Stimulated activated CD8-positive, alpha-beta memory T cell treated with anti-CD3 and anti-CD28 coated beads, Interleukin-2, amount 100 ng/mL, for 1 hour (primary cell): ENCODE measurements at regions not wholly inside any gene's neighbourhood (a gene's known extent, or its start where the extent isn't known, plus 50 kb on each side); places are given as distances from the start of the nearest gene placed in this dataset.

Source experiments
- DNase-seq, 2 donors: peaks; one replicate each; pipeline ENCODE4 v3.0.0-alpha.2; 2020; ENCODE audit warnings: low read depth in 2 of 2

DNA sequence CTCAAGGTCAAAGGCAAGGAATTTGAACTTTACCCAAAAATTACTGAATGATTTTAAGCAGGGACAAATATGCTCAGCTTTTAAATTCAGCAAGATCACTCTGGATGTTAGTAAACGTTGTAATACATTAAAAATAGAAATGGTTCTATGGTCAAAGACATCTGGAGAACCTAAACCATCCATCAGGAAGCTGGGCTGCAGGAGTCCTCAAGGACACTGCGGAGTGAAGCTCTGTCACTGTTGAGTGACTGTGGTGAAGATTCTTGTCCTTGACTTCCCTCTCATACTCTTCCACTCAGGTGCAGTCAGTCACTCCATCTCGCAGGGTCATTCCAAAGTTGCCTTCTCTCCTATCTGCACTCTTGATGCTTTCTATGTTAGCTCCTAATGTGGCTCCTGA is 450.7 kb downstream of the FOXO1 start:
- no peak for DNase-seq

DNA sequence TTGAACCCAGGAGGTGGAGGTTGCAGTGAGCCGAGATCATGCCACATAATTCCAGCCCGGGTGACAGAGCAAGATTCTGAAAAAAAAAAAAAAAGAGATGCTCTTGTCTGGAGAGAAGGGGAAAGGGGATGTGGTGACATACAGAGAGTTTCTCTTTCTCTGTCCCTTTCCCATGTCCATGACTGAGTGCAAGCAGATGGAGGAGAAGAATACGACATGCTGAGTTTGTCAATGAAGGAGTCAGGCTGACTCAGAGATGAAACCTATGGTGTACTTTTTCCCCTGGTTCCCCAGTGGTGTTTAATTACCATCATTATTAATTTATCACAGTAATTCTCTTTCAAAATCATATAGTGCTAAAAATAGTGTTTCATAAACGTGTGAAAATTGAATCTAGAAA is 448.8 kb downstream of the FOXO1 start:
- DNase-seq = no peak

DNA sequence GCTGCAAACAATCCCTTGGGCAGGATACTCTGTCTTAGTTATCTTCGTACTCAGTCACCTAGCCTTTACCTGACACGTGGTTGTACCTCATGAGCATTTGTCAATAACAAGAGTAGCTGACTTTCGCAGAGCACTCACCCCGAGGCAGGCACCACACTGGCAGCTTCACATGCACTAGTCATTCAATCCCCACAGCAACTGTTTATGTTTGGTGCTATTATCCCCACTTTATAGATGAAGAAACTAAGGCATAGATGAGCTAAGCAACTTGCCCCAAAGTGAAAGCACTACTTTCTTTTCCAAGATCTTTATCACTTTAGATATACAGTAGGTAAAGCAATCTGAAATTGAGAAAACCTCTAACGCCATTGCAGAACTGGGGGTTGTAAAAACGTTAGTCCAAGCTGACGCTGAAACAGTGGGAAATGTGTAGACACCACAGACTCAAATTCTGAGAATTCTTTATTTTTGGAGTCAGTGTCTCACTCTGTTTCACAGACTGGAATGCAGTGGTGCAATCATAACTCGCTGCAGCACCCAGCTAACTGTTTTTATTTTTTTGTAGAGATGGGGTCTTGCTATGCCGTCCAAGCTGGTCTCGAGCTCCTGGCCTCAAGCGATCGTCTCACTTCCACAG is 446.0 kb downstream of the FOXO1 start:
- no peak for DNase-seq

DNA sequence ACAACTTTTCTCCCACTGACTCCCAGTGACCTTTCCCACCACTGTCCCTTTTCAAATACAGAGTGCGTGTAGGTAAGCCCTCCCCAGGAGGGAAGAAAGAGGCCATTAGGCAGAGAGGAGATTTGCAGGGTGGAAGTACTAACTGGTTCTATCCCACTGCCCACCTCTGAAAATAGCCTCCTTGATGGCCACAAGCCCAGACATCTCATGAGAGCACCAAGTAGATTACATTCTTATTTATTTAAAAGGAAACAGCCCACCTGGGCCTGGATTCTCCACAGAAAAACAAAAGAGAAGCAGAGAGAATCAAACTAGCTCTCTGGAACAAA is 445.3 kb downstream of the FOXO1 start:
- no peak for DNase-seq

DNA sequence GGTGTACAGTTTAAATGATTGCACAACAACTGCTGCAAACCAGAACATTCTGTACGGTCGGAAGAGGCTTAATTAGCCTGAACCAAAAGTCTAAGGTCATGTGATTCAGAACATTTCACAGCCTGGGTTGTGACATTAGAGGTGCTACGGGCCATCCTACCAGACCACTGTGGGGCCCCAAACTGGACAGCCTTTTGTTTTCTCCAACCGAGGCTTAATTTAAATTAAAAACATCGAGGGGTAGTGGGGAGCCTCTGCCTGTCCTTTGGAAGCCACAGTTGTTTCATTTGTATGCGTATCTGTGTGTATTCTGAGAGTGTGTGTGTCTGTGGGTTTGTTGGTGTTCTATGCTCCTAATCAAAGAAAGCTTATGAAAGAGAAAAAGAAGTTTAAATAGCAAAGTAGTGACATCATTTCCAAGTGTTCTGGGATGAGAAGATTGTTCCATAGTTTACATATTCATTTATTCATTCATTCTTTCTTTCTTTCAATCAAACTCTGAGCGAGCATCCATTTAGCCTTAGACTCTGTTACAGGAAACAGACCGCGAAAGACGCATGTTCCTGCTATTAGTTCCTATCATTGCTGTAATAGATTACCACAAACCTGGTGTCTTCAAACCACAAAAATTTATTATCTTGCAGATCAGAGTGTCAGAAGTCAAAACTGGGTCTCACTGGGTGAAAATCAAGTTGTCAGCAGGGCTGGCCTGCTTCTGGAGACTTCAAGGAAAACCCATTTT is 444.8 kb downstream of the FOXO1 start:
- DNase-seq = no peak

DNA sequence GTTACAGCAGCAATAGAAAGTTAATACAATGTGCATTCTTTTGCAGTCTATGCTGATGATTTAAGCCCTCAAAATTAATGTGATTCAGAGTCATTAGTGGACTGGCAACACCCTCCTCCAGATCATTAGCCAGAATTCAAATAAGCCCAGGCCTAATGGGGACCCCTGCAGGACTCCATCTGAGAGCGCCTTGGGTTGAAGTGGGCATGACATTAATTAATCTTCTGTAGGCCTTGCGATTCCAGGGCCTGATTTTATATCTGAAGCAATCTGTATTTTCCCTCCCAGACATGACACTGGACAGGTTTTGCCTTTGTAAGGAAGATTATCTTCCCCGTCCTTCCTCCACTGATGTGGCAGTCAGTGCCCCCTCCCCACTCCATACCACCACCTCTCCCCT is 442.9 kb downstream of the FOXO1 start:
- no peak for DNase-seq

DNA sequence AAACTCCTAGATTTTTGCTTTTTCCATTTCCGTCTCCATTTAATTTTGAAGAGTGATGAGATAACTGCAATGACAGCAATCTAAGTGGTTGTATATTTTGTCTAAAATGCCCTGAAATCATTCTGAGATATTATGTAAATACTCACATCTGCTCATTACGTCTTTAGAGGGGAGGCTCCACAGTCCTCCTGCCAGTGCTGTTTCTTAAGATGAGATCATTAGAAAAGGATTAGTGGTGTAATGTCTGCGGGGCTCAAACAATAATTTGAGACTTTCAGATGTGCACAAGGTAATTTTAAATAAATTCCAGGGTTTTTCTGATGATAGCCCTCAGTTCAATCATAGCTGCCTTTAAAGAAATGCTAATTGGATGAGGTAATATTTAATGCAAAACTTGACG is 437.9 kb downstream of the FOXO1 start:
- DNase-seq = no peak

DNA sequence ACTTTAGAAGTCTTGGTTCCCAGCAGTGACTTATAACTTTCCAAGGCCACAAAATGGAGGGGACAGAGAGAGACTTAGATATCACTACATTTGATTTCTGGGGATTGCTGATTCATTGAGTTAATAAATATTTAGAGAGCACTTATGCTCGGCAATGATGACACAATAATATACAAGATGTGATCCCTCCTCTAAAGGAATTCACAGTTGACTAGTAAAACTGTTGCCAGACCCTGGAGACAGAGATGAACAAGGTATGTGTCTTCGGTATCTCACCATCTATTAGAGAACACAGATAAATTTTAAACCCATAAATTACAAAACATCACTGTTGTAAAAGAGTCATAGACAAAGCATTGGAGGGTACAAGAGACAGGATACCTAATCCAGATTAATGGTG is 437.5 kb downstream of the FOXO1 start:
- DNase-seq = no peak

DNA sequence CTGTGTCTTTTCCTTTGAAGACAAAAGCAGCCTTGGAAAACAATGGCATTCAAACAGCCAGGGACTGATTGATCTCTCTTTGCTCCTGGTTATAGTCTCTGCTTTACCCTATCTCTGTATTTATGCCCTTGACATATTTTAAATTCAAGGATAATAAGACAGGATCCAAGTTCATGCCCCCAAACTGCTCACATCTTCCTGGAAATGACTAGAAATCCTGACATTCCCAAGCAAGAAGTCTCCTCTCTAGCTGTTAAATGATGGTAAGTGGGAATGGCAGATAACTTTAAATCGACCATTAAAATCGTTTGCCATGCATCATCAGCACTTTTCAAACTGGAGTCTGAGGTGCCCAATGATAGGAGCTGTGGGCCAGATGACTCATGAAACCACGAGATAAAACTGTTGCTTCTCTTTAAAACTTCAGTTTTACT is 435.6 kb downstream of the FOXO1 start:
- no peak for DNase-seq

DNA sequence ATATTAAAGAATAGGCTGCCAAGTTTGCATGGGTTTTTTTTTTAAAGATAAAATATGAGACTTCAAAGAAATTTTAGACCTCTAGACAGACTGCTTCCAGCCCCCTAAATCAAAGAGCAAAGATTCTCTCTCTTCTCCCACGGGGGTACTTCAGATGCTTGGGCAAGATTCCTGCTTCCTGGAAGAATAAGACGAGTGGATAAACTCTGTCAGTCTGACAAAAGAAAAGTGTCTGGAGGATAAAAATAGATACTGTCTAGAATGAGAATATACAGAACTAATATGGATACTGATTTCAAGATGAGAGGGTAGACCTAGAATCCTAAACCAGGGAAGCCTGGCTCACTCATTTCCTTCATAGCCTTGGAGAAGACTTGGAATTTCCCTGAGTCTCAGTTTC is 435.1 kb downstream of the FOXO1 start:
- DNase-seq = no peak

DNA sequence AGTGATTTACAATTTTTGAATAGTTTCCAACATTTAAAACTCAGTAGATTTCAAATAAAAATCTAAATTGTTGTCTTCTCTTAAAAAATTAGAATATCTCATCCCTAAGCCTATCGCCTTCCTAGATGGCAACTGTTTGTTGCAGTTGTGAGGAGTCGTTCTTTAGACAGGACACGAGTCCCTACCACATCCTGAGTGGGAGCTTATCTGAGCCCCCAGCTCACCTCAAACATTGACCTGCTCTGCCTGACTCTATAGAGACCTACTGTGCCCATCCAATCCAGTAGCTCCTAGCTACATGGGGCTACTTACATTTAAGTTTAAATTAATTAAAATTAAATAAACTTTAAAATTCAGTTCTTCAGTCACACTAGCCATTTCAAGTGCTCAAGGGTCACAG is 434.7 kb downstream of the FOXO1 start:
- no peak for DNase-seq

DNA sequence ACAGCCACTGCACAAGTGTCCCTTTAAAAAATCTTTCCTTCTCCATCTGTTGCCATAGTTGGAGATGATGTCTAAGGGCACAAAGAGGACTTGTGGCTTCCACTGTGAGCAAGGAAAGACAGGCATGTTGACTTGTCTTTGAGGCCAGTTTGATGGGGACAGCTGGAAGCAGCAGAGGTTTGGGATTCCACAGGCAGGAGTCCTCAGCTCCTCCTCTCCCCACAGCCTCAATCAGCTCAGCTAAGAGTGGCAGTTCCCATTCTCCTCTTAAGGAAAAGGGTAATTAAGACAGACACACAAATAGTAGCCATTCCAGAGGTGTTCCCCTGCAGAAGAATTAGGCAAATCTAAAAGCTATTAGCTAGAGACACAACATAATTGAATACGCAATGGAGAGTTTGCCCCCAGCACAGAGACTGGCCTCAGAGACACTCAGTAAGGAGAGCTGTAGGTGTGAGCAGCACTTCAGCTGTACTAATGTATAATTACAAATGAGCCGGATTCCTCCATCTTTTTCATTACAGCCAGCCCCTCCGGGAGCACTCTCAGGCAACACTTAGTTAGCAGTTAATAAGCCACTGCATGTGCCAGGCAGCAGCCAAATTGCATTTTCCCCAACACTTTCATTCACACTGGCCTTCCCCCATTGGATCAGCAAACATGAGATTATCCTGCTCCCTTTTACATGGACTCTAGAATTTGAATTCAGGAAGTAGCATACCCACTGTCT is 434.0 kb downstream of the FOXO1 start:
- no peak for DNase-seq

DNA sequence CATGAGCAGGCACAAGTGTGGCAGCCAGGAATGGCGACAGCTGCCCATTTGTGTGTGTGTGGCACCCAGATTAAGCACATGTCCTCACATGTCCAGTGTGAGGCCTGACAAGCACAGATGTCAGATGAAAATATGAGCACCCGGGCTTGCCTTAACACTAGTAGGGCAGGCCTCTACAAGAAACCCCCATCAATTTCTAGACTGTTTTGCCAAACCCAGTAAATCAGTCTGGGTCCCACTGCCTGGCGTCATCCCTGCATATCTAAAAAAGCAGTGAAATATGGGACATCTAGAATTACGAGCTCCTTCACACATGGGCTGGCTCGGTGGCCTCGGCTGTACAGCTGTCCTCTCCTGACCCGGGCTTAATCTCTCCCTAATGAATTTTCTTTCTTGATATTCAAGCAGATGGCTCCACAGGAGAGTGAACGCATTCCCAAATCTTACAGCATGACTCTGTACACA is 432.7 kb downstream of the FOXO1 start:
- DNase-seq = no peak

DNA sequence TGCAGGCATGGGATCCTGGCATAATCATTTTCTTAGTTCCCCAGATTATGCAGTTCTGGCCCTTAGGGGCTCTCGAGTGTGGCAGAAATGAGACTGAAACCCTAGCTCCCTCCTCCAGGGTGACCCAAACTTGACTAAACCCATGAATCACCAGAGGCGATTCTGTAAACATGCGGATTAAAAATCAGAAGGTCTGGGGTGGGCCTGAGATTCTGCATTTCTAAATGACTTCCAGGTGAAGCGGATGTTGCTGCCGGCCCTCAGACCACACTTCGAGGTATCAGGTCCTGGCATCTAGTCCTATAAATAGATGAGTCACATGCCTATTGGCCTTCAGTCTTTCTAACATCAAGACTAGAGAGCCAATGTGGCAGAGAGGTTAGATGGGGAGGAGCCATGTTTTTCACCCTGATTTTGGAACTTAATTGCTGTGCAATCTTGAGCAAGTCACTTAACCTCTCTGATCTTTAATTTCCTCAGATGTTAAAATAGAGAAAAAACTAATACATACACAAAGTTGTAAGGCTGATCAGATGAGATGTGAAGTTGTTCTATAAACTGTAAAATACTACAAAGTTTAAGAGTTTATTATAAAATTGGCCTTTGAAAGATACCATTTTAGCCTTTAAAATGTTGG is 431.2 kb downstream of the FOXO1 start:
- DNase-seq = no peak

DNA sequence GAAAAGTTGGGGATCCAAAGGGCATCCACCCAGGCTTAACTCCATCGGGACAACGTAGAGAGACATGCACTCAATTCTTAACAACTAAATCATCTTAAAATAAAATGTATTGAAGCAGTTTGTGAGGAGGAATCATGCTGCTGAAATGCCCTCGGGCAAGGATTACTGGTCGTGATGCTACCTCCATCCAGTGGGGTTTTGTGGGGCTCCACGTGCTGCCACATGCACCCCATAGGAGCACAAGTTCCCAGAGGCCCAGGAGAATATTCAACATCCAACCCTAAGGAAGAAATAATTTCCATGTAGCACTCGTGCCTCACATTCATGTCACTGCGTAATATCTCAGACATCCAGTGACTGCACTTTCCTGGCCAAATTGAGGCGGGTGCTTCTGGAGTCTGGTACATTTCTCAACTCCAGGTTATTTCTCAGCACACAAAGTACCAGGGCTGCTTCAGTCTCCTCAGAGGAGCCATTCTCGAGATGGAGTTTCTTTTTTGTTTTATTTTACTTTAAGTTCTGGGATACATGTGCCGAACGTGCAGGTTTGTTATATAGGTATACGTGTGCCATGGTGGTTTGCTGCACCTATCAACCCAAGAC is 429.8 kb downstream of the FOXO1 start:
- DNase-seq = no peak

DNA sequence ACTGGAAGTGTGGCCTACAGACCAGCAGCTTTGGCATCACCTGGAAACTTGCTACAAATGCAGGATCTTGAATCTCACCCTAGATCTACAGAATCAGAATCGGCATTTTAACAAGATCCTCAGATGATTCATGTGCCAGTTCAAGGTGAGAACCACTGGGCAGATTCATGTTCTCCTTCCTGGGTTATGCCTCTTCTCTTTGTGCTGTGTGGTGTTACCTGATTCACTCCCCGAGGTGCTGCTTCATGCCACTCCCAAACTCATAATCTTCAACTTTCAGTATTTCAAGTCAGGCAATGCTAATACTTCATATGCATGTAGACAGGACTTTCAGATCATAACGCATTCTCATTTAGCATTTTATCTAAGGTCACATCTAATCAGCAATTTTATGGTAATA is 427.7 kb downstream of the FOXO1 start:
- no peak for DNase-seq

DNA sequence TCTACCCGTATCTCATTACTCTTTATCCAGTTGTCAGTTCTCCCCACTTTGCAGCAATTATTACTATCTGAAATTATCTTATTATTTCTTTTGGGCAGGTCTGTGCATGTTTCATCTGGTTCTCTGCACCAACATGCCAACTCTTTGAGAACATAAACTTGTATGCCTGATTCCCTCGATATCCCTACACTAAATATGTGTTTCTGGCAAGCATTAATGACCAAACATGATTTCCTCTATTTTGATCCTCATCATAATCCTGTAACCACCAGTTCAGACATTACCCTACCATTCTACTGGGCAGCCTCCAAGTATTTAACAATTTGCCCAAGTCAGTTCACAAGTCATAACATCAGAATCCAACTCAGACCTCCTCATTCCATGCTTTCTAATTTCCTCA is 426.1 kb downstream of the FOXO1 start:
- DNase-seq = no peak

DNA sequence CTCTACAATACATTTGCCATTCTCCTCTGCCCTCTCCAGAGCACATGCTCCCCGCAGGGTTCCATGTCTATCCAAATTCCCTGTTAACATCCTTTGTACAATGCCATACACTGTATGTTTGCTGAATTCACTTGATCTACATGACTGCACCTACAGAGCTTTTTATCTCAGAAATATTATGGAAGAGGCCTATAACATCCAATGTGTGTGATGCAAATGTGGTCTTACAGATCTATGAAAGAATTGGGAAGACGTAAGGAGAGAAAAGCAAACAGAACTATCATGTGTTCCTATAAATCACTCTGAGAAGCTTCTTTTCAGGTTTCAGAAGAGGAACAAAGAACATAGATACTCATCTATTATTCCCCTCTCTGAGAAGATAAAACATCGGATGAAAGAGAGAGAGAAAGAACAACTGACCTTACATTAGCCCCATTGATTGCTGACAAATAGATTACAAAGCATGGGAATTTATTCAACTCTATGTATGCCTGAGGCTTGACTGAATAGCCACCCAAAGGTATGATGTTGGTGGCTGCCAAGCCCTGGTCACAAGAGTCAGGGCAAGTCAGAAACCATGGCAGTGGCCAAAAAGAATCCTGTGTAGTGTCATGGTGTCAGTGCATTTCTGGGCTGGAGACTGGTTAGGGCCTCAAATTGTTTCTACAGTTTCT is 425.2 kb downstream of the FOXO1 start:
- no peak for DNase-seq

DNA sequence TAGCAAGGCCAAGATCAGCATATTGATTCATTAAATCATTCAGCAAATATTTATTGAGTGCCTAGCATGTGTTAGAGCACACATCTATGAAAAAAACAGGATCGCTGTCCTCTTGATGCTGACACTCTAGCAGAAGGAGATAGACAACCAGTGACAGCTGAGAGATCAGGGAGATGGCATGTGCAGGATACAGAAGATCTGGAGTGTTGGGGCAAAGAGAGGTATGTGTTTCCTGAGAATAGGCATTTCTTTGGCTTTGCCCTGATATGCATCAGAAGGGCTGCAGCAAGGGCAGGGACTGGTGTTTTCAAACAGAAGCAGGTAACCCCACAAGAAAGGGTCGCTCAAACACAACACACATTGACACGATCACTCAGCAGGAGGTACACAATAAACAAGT is 423.4 kb downstream of the FOXO1 start:
- DNase-seq = no peak

DNA sequence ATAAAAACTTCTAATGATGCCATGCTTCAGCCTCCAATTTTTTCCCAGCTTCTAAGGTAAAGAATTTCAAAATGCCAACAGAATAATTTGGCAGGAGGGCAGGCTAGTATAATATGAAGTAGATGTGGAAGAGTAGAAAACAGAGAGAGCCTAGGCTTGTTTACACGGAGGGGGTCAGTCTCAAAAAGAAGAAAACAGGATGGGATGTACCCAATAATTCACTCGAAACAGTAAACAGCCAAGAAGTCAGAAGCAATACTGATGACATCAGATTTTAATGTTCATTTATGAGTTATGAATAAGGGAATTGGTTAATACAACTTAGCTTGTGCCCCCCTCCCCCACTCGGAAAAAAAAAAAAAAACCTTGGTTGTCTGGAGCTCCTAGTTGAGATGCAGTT is 422.5 kb downstream of the FOXO1 start:
- no peak for DNase-seq

DNA sequence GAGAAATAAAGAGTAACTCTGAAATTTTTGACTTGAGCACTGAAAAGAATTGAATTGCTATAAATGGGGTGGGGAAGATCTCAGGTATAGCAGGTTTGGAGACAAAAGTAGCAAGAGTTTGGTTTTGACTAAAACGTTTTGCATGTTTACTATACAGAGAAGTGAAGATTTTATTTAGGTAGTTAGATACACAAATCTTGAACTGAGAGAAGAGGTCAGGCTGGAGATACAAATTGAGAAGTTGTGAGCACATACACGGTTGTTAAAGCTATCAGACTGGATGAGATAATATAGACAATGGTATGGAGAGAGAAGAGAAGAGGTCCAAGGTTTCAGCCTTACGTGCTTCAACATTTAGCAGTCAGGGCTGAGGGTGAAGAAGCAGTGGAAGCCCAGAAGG is 420.9 kb downstream of the FOXO1 start:
- no peak for DNase-seq

DNA sequence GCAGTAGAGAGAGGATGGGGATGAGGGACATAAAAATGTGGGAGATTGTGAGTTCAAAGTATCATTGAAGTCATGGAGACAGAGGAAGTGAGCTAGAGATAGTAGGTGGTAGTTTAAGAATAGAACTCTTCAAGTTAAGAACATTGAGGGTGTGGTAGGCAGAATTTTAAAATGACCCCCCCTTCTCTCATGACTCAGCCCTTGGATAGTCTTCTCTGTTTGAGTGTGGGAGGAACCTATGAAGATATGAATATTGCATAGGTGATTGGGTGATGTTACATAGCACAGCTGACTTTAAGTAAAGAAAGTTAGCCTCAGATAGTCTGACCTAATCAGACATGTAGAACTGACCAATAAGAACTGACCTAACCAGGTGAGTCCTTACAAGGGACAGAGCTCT is 418.6 kb downstream of the FOXO1 start:
- no peak for DNase-seq
